ENCODE measurements at regions not wholly inside any gene's neighbourhood (a gene's known extent, or its start where the extent isn't known, plus 50 kb on each side); places are given as distances from the start of the nearest gene placed in this dataset.

DNA sequence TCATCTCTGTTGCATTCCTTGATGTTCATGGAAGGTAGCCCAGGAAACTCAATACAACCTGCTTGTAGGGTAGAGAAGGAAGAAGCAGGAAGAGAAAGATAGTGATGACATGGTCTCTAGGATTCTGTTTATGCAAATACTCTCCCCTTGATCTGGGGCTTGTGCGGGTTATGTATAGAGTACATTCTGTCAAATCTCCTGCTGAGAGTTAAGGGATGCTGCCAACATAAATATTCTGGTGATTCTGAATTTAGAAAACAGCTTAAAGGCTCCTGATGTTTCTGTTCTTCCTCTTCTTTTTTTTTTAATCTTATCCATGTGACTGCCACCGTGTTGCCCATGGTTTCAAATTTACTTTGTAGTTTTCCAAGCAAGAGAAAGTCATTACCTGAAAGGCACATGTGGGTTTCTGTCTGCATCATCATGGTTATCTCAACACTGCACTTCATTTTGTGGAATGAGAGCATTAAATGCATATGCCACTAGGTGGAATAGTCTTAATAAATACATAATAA is 150.6 kb downstream of the RPS12 start:
- Histone ChIP-seq H3K9me3 (ENCODE audit: control insufficient read depth in 2 of 2, insufficient read depth in 1 of 2, low read length in 1 of 2) (no peaks in the 10 kb centered on the region), H3K36me3 (ENCODE audit: control insufficient read depth in 2 of 2, insufficient read depth in 2 of 2, low read length in 1 of 2) (no peaks in the 10 kb centered on the region), H3K4me3 (ENCODE audit: low read length in 2 of 2) (no peak overlapping the region), H3K27me3 (ENCODE audit: control insufficient read depth in 2 of 2, insufficient read depth in 1 of 2, low read length in 1 of 2) (no peaks in the 10 kb centered on the region), H3K27ac (ENCODE audit: low read depth in 1 of 2, low read length in 1 of 2) (no peak overlapping the region), H3K4me1 (ENCODE audit: control insufficient read depth in 2 of 2, insufficient read depth in 2 of 2, low read length in 2 of 2) (no peaks in the 10 kb centered on the region)
- WGBS: 75% methylated on average over 2 of the region's 2 CpGs
- DNase-seq (ENCODE audit: low read depth in 6 of 9, low spot score in 9 of 9): no peak

DNA sequence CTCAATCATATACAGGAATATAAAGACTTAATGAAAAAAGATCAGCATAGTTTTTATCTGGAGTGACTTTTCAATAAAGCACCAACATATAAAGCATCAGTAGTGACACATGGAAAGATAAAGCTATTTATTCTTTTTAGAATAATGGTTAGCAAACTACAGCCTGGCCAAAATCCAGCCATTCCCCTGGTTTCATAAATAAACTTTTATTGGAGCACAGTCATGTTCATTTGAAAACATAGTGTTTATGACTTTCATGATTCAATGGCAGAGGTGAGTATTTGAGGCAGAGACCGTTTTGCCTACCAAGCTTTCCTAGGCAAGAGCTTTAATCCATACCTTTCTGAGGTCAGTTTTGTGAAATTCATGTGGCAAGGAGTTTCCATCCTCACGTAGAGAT is 153.5 kb downstream of the RPS12 start:
- 83% methylated on average over 2 of the region's 2 CpGs for WGBS
- Histone ChIP-seq H3K27ac (ENCODE audit: low read depth in 1 of 2, low read length in 1 of 2) (no peak overlapping the region), H3K9me3 (ENCODE audit: control insufficient read depth in 2 of 2, insufficient read depth in 1 of 2, low read length in 1 of 2) (no peaks in the 10 kb centered on the region), H3K4me1 (ENCODE audit: control insufficient read depth in 2 of 2, insufficient read depth in 2 of 2, low read length in 2 of 2) (no peaks in the 10 kb centered on the region), H3K36me3 (ENCODE audit: control insufficient read depth in 2 of 2, insufficient read depth in 2 of 2, low read length in 1 of 2) (no peaks in the 10 kb centered on the region), H3K27me3 (ENCODE audit: control insufficient read depth in 2 of 2, insufficient read depth in 1 of 2, low read length in 1 of 2) (no peaks in the 10 kb centered on the region), H3K4me3 (ENCODE audit: low read length in 2 of 2) (no peak overlapping the region)
- DNase-seq (ENCODE audit: low read depth in 6 of 9, low spot score in 9 of 9): no peak

DNA sequence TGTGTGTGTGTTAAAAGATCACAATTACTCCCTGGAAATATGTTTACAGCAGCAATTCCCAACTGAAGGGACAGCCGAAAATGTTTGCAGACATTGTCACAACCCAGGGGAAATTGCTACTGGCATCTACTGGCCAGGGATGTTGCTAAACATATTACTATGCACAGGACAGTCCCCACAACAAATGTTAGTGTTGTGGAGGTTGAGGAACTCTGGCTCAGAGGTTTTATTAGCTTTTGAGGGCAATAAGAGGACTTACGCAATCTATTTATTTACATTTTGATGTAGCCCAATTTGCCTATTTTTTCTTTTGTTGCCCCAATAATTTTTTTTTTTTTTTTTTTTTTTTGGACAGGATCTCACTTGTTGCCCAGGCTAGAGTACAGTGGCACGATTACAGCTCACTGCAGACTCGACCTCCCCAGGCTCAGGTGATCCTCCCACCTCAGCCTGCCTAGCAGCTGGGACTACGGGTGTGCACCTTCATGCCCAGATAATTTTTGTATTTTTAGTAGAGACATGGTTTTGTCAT is 154.1 kb downstream of the RPS12 start:
- H3K27ac ChIP-seq (ENCODE audit: low read depth in 1 of 2, low read length in 1 of 2): no peak overlapping the region
- H3K36me3 ChIP-seq (ENCODE audit: control insufficient read depth in 2 of 2, insufficient read depth in 2 of 2, low read length in 1 of 2): no peaks in the 10 kb centered on the region
- 91% methylated on average over 5 of the region's 5 CpGs for WGBS
- no peaks in the 10 kb centered on the region for H3K4me1 ChIP-seq (ENCODE audit: control insufficient read depth in 2 of 2, insufficient read depth in 2 of 2, low read length in 2 of 2)
- DNase-seq (ENCODE audit: low read depth in 6 of 9, low spot score in 9 of 9): no peak
- no peak overlapping the region for H3K4me3 ChIP-seq (ENCODE audit: low read length in 2 of 2)
- no peaks in the 10 kb centered on the region for H3K27me3 ChIP-seq (ENCODE audit: control insufficient read depth in 2 of 2, insufficient read depth in 1 of 2, low read length in 1 of 2)
- no peaks in the 10 kb centered on the region for H3K9me3 ChIP-seq (ENCODE audit: control insufficient read depth in 2 of 2, insufficient read depth in 1 of 2, low read length in 1 of 2)

DNA sequence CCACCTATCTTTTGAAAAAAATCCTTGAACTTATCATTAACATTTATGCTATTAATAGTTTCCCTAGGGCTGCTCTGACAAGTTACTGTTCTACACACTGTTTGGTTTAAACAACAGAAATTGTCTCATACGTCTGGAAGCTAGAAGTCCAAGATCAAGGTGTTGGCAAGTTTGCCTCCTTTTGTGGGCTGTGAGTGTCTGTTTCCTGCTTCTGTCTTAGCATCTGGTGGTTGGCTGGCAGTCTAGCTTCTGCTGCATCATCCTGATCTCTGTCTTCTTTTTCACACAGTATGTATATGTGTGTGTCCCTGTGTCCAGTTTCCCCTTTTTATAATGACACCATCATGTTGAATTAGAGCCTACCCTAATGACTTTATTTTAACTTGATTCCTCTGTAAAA is 154.8 kb downstream of the RPS12 start:
- no peak overlapping the region for H3K27ac ChIP-seq (ENCODE audit: low read depth in 1 of 2, low read length in 1 of 2)
- no peaks in the 10 kb centered on the region for H3K27me3 ChIP-seq (ENCODE audit: control insufficient read depth in 2 of 2, insufficient read depth in 1 of 2, low read length in 1 of 2)
- no peak overlapping the region for H3K4me3 ChIP-seq (ENCODE audit: low read length in 2 of 2)
- WGBS: 2% methylated on average over 1 of the region's 1 CpG
- DNase-seq (ENCODE audit: low read depth in 6 of 9, low spot score in 9 of 9): no peak
- no peaks in the 10 kb centered on the region for H3K36me3 ChIP-seq (ENCODE audit: control insufficient read depth in 2 of 2, insufficient read depth in 2 of 2, low read length in 1 of 2)
- no peaks in the 10 kb centered on the region for H3K9me3 ChIP-seq (ENCODE audit: control insufficient read depth in 2 of 2, insufficient read depth in 1 of 2, low read length in 1 of 2)
- no peaks in the 10 kb centered on the region for H3K4me1 ChIP-seq (ENCODE audit: control insufficient read depth in 2 of 2, insufficient read depth in 2 of 2, low read length in 2 of 2)

DNA sequence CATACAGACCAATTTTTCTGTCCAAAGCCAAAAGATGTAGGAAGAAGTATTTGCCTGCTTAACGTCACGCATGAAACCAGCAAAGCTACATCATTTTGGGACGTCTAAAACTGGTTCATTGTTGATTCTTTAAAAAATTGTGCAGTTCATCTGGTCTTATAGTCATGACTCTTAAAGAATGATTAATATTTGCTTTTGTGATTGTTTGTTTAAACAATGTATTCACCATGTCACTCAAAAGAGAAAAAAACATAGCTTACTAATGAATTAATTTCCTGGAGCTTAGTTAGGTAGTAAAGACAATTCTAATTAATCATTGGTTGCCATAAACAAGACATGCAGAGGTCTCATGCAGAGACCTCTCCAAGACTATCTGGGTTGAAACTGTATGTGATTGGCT is 157.3 kb downstream of the RPS12 start:
- DNase-seq (ENCODE audit: low read depth in 6 of 9, low spot score in 9 of 9): no peak
- H3K4me1 ChIP-seq (ENCODE audit: control insufficient read depth in 2 of 2, insufficient read depth in 2 of 2, low read length in 2 of 2): no peaks in the 10 kb centered on the region
- H3K27ac ChIP-seq (ENCODE audit: low read depth in 1 of 2, low read length in 1 of 2): no peak overlapping the region
- 95% methylated on average over 3 of the region's 3 CpGs for WGBS
- no peaks in the 10 kb centered on the region for H3K36me3 ChIP-seq (ENCODE audit: control insufficient read depth in 2 of 2, insufficient read depth in 2 of 2, low read length in 1 of 2)
- H3K27me3 ChIP-seq (ENCODE audit: control insufficient read depth in 2 of 2, insufficient read depth in 1 of 2, low read length in 1 of 2): no peaks in the 10 kb centered on the region
- no peak overlapping the region for H3K4me3 ChIP-seq (ENCODE audit: low read length in 2 of 2)
- no peaks in the 10 kb centered on the region for H3K9me3 ChIP-seq (ENCODE audit: control insufficient read depth in 2 of 2, insufficient read depth in 1 of 2, low read length in 1 of 2)

DNA sequence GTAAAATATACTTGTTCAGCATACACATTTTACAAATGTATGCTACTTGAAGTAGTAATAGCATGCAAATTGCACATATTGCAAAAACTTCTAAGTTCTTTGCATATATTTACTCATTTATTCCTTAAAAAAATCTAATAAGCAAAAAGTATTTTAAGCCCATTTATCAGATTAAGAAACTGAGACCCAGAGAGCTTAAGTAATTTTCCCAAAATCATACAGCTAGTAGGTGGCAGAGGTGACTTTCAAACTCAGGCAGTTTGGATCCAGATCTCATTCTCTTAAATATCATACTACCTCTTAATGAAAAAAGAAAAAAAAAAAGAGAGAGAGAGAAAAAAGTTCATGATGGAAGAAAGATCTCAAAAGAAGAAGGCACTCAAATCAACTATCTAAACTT is 157.9 kb downstream of the RPS12 start:
- DNase-seq (ENCODE audit: low read depth in 6 of 9, low spot score in 9 of 9): no peak
- H3K4me1 ChIP-seq (ENCODE audit: control insufficient read depth in 2 of 2, insufficient read depth in 2 of 2, low read length in 2 of 2): no peaks in the 10 kb centered on the region
- no peaks in the 10 kb centered on the region for H3K27me3 ChIP-seq (ENCODE audit: control insufficient read depth in 2 of 2, insufficient read depth in 1 of 2, low read length in 1 of 2)
- no peak overlapping the region for H3K27ac ChIP-seq (ENCODE audit: low read depth in 1 of 2, low read length in 1 of 2)
- no peaks in the 10 kb centered on the region for H3K36me3 ChIP-seq (ENCODE audit: control insufficient read depth in 2 of 2, insufficient read depth in 2 of 2, low read length in 1 of 2)
- H3K4me3 ChIP-seq (ENCODE audit: low read length in 2 of 2): no peak overlapping the region
- H3K9me3 ChIP-seq (ENCODE audit: control insufficient read depth in 2 of 2, insufficient read depth in 1 of 2, low read length in 1 of 2): no peaks in the 10 kb centered on the region

DNA sequence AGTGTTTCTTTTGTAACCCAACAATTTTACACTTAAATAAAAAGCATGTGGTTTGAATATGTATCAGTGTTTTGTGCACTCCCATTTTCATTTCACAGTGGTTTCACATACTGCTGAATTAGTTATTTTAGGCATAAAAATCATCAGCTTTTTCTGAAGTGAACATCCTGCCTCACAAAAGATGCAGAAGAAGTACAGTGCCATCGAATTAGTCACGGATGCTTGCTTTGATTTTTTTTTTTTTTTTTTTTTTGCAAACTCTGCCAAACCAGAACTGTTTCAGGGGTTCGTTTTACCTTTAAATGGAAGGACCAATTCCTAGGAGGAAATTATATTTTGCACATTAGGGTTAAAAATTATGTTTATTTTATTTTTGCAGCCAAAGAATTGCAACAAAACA is 158.6 kb downstream of the RPS12 start:
- Histone ChIP-seq H3K27ac (ENCODE audit: low read depth in 1 of 2, low read length in 1 of 2) (no peak overlapping the region), H3K27me3 (ENCODE audit: control insufficient read depth in 2 of 2, insufficient read depth in 1 of 2, low read length in 1 of 2) (no peaks in the 10 kb centered on the region), H3K4me1 (ENCODE audit: control insufficient read depth in 2 of 2, insufficient read depth in 2 of 2, low read length in 2 of 2) (no peaks in the 10 kb centered on the region), H3K4me3 (ENCODE audit: low read length in 2 of 2) (no peak overlapping the region), H3K36me3 (ENCODE audit: control insufficient read depth in 2 of 2, insufficient read depth in 2 of 2, low read length in 1 of 2) (no peaks in the 10 kb centered on the region), H3K9me3 (ENCODE audit: control insufficient read depth in 2 of 2, insufficient read depth in 1 of 2, low read length in 1 of 2) (no peaks in the 10 kb centered on the region)
- DNase-seq (ENCODE audit: low read depth in 6 of 9, low spot score in 9 of 9): no peak
- 75% methylated on average over 3 of the region's 3 CpGs for WGBS

DNA sequence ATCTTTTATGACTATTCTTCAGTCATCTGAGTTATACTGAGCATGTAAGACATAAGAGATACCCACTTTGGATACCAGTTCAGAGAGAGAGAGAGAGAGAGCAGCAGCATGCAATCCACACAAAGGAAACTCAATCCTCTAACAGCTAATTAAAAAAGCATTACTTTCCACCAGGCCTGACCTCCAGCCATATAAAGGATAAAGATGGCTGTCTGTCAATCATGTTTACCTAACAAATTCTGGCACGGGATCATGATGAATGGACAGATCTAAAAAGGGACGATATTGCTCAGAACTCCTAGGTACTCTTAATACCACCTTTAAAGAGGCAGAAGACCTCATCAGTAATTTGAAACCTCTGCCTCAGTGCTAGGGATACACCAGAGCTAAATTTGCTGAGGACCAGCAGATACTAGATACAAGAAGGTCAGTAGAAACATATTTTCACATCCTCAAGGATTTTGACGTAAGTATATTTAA is 159.2 kb downstream of the RPS12 start:
- Histone ChIP-seq H3K27ac (ENCODE audit: low read depth in 1 of 2, low read length in 1 of 2) (no peak overlapping the region), H3K27me3 (ENCODE audit: control insufficient read depth in 2 of 2, insufficient read depth in 1 of 2, low read length in 1 of 2) (no peaks in the 10 kb centered on the region), H3K4me3 (ENCODE audit: low read length in 2 of 2) (no peak overlapping the region), H3K9me3 (ENCODE audit: control insufficient read depth in 2 of 2, insufficient read depth in 1 of 2, low read length in 1 of 2) (no peaks in the 10 kb centered on the region), H3K36me3 (ENCODE audit: control insufficient read depth in 2 of 2, insufficient read depth in 2 of 2, low read length in 1 of 2) (no peaks in the 10 kb centered on the region), H3K4me1 (ENCODE audit: control insufficient read depth in 2 of 2, insufficient read depth in 2 of 2, low read length in 2 of 2) (no peaks in the 10 kb centered on the region)
- WGBS: 71% methylated on average over 3 of the region's 3 CpGs
- DNase-seq (ENCODE audit: low read depth in 6 of 9, low spot score in 9 of 9): no peak

DNA sequence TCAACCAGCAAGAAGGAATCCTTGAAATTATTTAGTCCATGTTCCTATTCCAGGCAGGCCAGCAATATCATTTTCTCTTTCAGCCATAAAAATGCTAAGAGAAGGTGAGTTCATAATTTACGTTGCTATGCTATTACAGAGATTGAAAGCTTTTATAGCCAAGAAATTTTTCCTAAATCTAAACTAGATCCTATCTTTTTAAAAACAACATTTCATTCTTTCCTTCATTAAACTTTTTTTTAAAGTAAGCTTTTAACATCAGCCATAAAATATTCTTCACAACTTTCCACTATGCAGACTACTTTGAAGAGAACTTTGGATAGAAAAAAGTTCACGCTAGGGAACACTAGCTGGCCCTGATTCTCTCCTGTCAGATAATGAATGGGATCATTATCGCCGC is 159.8 kb downstream of the RPS12 start:
- Histone ChIP-seq H3K27me3 (ENCODE audit: control insufficient read depth in 2 of 2, insufficient read depth in 1 of 2, low read length in 1 of 2) (no peaks in the 10 kb centered on the region), H3K4me3 (ENCODE audit: low read length in 2 of 2) (no peak overlapping the region), H3K27ac (ENCODE audit: low read depth in 1 of 2, low read length in 1 of 2) (no peak overlapping the region), H3K36me3 (ENCODE audit: control insufficient read depth in 2 of 2, insufficient read depth in 2 of 2, low read length in 1 of 2) (no peaks in the 10 kb centered on the region), H3K9me3 (ENCODE audit: control insufficient read depth in 2 of 2, insufficient read depth in 1 of 2, low read length in 1 of 2) (no peaks in the 10 kb centered on the region), H3K4me1 (ENCODE audit: control insufficient read depth in 2 of 2, insufficient read depth in 2 of 2, low read length in 2 of 2) (no peaks in the 10 kb centered on the region)
- WGBS: 86% methylated on average over 4 of the region's 4 CpGs
- DNase-seq (ENCODE audit: low read depth in 6 of 9, low spot score in 9 of 9): no peak

DNA sequence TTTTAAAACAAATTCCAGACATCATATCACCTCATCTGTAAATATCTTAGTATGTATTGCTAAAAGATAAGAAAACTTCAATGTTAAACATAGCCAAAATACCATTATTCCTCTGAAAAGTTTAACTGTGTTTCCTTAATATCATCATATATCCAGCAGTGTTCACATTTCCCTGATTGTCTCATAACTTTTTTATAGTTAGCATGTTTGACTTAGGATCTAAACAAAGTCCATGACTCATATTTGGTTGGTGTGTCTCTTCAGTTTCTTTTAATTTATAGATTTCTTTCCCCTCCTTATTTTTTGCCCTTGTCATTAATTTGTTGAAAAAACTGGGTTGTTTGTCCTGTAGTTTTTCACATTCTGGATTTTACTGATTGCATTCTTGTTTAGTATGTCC is 163.0 kb downstream of the RPS12 start:
- no peaks in the 10 kb centered on the region for H3K36me3 ChIP-seq (ENCODE audit: control insufficient read depth in 2 of 2, insufficient read depth in 2 of 2, low read length in 1 of 2)
- no peak for DNase-seq (ENCODE audit: low read depth in 6 of 9, low spot score in 9 of 9)
- H3K4me3 ChIP-seq (ENCODE audit: low read length in 2 of 2): no peak overlapping the region
- no peaks in the 10 kb centered on the region for H3K9me3 ChIP-seq (ENCODE audit: control insufficient read depth in 2 of 2, insufficient read depth in 1 of 2, low read length in 1 of 2)
- no peaks in the 10 kb centered on the region for H3K4me1 ChIP-seq (ENCODE audit: control insufficient read depth in 2 of 2, insufficient read depth in 2 of 2, low read length in 2 of 2)
- no peak overlapping the region for H3K27ac ChIP-seq (ENCODE audit: low read depth in 1 of 2, low read length in 1 of 2)
- no peaks in the 10 kb centered on the region for H3K27me3 ChIP-seq (ENCODE audit: control insufficient read depth in 2 of 2, insufficient read depth in 1 of 2, low read length in 1 of 2)
